ENCODE measurements at regions not wholly inside any gene's neighbourhood (a gene's known extent, or its start where the extent isn't known, plus 50 kb on each side); places are given as distances from the start of the nearest gene placed in this dataset.
"Not testable (repeated sequence)": the region's sequence is repeated elsewhere in the genome, so short reads cannot be mapped to it uniquely, and the experiment has no call there.

DNA sequence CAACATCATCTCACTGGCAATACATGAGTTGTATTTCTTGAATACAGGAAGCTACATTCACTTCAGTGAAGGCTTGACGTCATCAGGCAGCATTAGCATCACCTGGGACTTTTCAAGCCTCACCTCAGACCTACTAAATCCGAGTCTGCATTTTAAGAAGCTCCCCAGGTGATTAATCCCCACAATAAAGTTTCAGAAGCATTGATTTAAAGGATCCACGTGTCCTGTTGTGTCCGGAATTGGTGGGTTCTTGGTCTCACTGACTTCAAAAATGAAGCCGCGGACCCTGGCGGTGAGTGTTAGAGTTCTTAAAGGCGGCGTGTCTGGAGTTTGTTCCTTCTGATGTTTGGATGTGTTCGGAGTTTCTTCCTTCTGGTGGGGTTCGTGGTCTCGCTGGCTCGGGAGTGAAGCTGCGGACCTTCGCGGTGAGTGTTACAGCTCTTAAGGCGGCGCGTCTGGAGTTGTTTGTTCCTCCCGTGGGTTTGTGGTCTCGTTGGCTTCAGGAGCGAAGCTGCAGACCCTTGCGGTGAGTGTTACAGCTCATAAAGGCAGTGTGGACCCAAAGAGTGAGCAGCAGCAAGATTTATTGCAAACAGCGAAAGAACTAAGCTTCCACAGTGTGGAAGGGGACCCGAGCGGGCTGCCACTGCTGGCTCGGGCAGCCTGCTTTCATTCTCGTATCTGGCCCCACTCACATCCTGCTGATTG is 121.3 kb upstream of the ANKH start:
- not testable (repeated sequence) for H3K9me3 ChIP-seq (ENCODE audit: low read depth, low read length); H3K27me3 ChIP-seq (ENCODE audit: insufficient read depth, low read length)
- peaks cover 22% of the 10 kb centered on the region for H3K4me1 ChIP-seq (ENCODE audit: insufficient read depth, low read length)
- peak overlapping the region; percentile 55 for H3K4me3 ChIP-seq (ENCODE audit: low read length)

DNA sequence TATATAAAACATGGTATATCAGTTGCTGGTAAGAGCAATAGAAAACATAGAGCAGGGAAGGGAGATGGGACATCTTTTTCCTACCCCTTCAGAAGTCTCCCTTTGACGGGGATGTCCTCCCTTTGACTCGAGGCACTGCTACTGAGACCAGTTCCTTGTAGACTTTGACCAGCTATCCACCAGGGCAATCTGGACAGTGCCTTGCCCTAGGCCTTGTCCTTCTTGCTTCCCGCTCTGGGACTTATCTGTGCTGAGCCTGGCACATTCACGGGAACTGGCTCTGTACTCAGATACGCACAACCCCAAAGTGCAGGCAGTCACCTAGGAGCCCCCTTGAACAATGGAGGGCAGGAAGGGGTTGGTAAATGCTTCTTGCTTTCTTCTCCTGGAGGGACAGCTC is 116.6 kb upstream of the ANKH start:
- Histone ChIP-seq H3K4me1 (ENCODE audit: insufficient read depth, low read length) (peaks cover 20% of the 10 kb centered on the region), H3K9me3 (ENCODE audit: low read depth, low read length) (no peaks in the 10 kb centered on the region), H3K27me3 (ENCODE audit: insufficient read depth, low read length) (no peaks in the 10 kb centered on the region), H3K4me3 (ENCODE audit: low read length) (no peak overlapping the region)

DNA sequence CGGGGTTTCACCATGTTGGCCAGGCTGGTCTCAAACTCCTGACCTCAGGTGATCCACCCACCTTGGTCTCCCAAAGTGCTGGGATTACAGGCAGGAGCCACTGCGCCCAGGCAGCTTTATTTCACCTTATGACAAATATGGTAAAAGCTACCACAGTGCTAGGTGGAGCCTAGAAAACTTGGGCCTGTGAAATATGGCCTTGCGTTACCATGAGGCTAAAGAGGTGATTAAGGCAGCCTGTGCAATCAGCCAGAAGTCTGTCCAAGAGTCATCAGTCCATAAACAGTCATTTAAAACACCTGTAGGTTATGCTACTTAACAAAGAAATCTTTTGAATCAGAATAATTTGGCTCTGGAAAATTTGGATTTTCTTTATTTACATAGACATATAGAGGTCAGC is 114.8 kb upstream of the ANKH start:
- Histone ChIP-seq H3K4me3 (ENCODE audit: low read length) (no peak overlapping the region), H3K9me3 (ENCODE audit: low read depth, low read length) (no peaks in the 10 kb centered on the region)

DNA sequence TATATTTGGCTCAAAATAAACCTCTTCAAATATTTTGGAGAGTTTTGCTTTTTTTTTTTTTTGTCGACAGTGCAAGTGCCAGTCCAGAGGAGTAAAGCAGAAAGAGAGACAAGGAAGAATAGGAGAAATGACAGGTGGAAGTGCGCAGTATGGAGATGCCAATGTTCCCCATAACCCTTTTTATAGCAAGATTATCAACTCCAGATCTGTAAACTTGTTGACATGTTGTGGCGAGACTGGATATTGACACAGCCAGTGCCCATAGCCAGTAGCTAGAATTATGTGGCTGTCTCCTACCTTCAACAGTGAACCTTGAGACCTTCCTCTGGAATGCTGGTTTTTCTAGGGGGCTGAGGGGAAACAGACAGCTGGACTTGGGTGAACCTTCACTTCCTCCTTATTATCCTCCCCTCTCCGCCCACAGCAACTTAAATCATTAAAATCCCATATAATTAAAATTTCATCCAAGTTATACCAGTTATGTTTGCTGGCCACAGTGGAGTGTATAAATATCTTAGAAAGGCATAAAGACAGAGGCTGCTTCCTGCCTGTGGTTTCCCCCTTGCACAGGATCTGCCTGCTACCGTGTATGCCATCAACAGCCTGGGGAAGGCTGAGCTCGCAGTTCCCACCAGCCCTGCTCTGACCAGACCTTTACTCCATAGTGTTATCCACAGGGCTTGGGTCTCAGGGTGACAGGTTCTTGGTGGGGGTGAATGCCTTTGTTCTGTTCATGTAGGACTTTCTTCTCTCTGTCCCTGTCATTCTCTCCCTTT is 112.3 kb upstream of the ANKH start:
- H3K4me1 ChIP-seq (ENCODE audit: insufficient read depth, low read length) = peaks cover 11% of the 10 kb centered on the region
- H3K4me3 ChIP-seq (ENCODE audit: low read length) = no peak overlapping the region
- H3K9me3 ChIP-seq (ENCODE audit: low read depth, low read length) = no peaks in the 10 kb centered on the region
- H3K27me3 ChIP-seq (ENCODE audit: insufficient read depth, low read length) = no peaks in the 10 kb centered on the region

More for the DNA sequence above, 114.8 kb upstream of the ANKH start:
- Histone ChIP-seq H3K27me3 (ENCODE audit: insufficient read depth, low read length) (no peaks in the 10 kb centered on the region), H3K4me1 (ENCODE audit: insufficient read depth, low read length) (peaks cover 11% of the 10 kb centered on the region)

DNA sequence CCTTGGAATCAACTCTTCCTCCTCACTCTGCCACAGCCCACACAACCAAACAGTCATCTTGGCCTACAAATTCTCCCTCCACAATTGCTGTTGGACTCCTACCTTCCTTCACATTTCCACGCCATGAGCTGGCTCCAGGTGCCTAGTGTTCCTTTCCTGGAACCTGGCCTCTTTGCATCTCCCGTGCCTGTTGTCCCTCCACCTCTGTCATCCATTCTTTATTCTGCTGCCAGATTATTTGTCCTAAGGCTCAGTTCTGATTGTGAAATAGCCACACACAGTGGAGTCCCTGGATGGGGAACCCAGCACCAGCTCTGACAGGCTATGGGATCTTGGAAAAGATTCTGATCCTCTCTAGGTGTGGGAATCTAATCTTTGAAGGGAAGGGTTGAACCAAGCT is 109.1 kb upstream of the ANKH start:
- Histone ChIP-seq H3K4me3 (ENCODE audit: low read length) (no peak overlapping the region), H3K27me3 (ENCODE audit: insufficient read depth, low read length) (no peaks in the 10 kb centered on the region), H3K9me3 (ENCODE audit: low read depth, low read length) (no peaks in the 10 kb centered on the region), H3K4me1 (ENCODE audit: insufficient read depth, low read length) (peaks cover 11% of the 10 kb centered on the region)

DNA sequence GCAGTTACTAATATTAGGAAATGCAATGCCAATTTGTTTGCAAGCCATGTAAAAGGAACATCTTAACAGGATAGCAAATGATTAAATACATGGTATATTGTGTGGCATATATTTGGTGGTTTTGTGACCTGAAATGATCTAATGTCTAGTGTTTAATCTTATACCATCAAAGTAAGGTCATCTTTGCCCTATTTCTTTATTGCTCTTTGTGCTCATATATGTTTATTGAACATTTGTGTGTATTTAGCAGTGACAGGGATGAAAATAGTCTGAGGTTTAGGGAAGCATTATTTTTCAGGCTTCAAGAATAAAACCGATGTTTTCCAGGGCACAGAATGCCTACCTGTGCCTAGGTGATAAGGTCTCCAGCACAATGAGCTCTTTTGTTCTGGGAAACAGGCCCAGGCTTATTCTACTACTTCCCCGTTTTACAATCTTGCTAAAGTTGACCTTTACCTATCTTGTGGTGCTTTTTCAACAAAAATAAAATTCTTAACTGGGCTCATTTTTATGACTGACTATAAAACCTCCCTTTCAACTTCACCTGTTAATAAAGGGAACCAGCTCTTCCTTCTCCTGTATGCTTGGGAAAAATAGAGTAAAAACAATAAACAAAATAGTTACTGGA is 105.6 kb upstream of the ANKH start:
- Histone ChIP-seq H3K4me1 (ENCODE audit: insufficient read depth, low read length) (no peaks in the 10 kb centered on the region), H3K9me3 (ENCODE audit: low read depth, low read length) (no peaks in the 10 kb centered on the region), H3K4me3 (ENCODE audit: low read length) (no peak overlapping the region), H3K27me3 (ENCODE audit: insufficient read depth, low read length) (no peaks in the 10 kb centered on the region)

DNA sequence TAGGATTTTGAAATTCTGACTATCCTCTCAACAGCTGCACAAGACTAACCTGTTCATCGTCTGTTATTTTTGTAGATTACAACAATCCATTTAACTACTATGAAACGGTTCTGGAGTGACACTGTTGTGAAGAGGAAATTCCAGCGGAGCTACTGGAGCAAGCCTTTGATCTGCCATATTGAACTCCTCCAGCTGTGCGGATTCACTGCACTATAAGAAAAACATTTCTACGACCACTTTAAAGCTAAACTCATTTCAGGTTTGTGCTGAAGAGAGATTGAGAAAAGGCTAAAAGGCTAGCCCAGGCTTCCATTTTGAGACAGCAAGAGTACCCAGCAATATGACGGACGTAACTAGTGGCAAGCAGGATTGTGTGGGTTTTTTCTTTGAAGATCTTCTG is 104.9 kb upstream of the ANKH start:
- Histone ChIP-seq H3K4me3 (ENCODE audit: low read length) (no peak overlapping the region), H3K9me3 (ENCODE audit: low read depth, low read length) (no peaks in the 10 kb centered on the region), H3K27me3 (ENCODE audit: insufficient read depth, low read length) (no peaks in the 10 kb centered on the region), H3K4me1 (ENCODE audit: insufficient read depth, low read length) (no peaks in the 10 kb centered on the region)

DNA sequence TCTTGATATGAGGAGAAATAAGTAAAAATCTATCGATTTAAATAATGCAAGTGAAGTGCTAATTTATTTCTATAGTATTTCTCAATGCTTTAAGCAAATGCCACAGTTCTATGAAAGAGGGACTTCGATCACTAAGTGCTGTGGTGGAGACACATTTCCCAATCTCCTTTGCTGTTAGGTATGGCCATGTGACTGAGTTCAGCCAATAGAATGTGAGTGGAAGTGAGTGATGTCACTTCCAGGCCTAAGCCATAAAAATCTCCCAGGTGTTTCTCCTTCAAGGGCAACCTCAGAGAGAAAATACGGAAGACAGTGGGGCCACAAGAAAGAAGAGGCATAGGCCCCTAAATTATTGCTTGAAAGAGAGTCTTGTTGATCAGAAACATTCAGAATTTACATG is 100.3 kb upstream of the ANKH start:
- H3K27me3 ChIP-seq (ENCODE audit: insufficient read depth, low read length) = no peaks in the 10 kb centered on the region
- no peaks in the 10 kb centered on the region for H3K9me3 ChIP-seq (ENCODE audit: low read depth, low read length)
- H3K4me3 ChIP-seq (ENCODE audit: low read length) = no peak overlapping the region
- no peaks in the 10 kb centered on the region for H3K4me1 ChIP-seq (ENCODE audit: insufficient read depth, low read length)

DNA sequence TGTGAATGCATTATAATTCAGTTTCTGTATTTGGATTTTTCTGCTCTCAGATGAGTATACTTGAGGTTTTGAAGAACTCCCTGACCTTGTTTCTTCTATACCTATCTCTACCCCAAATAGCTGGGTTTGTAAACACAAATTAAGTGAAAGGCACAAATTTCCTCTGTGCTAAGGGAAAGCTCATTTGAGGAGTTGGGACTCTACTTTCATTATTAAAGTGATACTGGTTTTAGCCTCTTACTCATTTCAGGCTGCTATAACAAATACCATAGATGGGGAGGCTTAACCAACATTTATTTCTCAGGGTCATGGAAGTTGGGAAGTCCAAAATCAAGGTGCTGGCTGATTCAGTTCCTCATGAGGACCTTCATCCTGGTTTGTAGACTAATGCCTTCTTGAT is 97.2 kb upstream of the ANKH start:
- Histone ChIP-seq H3K27me3 (ENCODE audit: insufficient read depth, low read length) (no peaks in the 10 kb centered on the region), H3K4me1 (ENCODE audit: insufficient read depth, low read length) (no peaks in the 10 kb centered on the region), H3K4me3 (ENCODE audit: low read length) (no peak overlapping the region), H3K9me3 (ENCODE audit: low read depth, low read length) (no peaks in the 10 kb centered on the region)

DNA sequence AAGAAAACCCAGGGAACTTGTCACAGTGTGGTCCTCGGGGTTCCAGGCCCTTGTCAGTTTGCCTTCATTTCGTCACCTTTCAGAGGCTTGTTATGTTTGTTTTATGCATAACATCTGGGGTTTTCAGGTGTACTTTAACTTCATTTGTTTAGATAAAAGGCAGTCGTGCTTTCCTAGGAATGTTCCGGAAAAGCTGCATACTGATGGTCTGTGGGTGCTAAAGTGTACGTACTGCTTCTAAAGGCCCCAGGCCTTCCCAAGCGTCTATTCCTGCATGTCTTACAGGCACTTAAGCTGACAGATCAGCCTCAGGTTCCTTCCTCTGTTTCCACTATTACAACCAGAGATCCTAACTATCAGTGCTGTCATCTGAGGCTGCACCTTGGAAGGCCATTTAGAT is 95.6 kb upstream of the ANKH start:
- Histone ChIP-seq H3K9me3 (ENCODE audit: low read depth, low read length) (no peaks in the 10 kb centered on the region), H3K4me3 (ENCODE audit: low read length) (no peak overlapping the region), H3K4me1 (ENCODE audit: insufficient read depth, low read length) (no peaks in the 10 kb centered on the region), H3K27me3 (ENCODE audit: insufficient read depth, low read length) (no peaks in the 10 kb centered on the region)

DNA sequence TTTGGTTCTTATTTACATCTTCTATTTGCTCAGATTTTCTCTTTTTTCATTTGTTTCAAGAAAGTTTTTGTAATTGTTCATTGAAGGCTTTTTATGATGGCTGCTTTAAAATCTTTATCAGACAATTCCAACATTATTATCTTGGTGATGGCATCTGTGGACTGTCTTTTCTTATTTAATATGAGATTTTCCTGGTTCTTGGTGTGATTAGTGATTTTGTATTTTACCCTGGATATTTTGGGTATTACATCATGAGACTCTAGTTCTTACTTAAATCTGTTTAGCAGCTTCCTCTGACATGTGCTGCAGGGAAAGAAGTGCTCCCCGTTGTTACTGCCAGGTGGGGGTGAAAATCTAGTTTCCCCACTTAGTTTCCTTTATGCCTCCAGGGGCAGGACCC is 94.2 kb upstream of the ANKH start:
- H3K9me3 ChIP-seq (ENCODE audit: low read depth, low read length) = no peaks in the 10 kb centered on the region

DNA sequence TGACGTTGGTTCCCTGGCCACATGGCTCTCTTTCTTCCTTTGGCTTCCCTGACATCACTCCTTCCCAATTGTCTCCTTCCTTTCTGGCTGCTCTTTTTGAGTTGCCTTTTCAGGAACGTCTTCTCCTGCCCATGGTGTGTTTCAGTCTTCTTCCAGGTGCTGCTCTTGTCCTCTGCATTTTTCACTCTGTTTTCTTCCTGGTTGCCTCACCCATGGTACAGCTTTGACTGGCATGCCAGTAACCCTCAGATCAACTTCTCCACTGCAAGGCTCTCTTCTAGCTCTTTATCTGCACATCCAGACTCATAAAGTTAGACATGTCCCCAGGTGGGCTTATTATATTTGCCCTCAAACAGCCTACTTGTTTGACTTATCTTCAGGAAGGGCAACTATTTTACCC is 91.0 kb upstream of the ANKH start:
- Histone ChIP-seq H3K4me1 (ENCODE audit: insufficient read depth, low read length) (no peaks in the 10 kb centered on the region), H3K27me3 (ENCODE audit: insufficient read depth, low read length) (no peaks in the 10 kb centered on the region), H3K4me3 (ENCODE audit: low read length) (no peak overlapping the region), H3K9me3 (ENCODE audit: low read depth, low read length) (no peaks in the 10 kb centered on the region)

More for the DNA sequence above, 94.2 kb upstream of the ANKH start:
- Histone ChIP-seq H3K27me3 (ENCODE audit: insufficient read depth, low read length) (no peaks in the 10 kb centered on the region), H3K4me3 (ENCODE audit: low read length) (no peak overlapping the region), H3K4me1 (ENCODE audit: insufficient read depth, low read length) (no peaks in the 10 kb centered on the region)

DNA sequence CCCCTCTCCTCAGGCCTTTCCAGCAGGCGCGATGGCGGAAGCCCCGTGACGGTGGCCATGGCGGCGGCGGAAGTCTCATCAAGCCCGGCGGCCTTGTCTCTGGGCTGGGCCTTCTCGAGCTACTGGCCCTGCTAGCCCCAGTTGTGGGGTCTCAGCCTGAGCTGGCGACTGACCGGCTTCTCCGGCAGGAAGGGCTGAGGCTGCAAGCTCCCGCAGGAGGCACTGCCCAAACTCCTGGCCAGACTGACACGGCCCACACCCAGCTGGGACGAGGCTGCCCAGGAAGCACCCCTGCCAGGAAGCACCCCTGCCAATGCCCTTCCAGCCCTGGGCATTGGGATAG is 88.5 kb upstream of the ANKH start:
- Histone ChIP-seq H3K4me3 (ENCODE audit: low read length) (no peak overlapping the region), H3K27me3 (ENCODE audit: insufficient read depth, low read length) (no peaks in the 10 kb centered on the region), H3K4me1 (ENCODE audit: insufficient read depth, low read length) (peaks cover 3% of the 10 kb centered on the region), H3K9me3 (ENCODE audit: low read depth, low read length) (no peaks in the 10 kb centered on the region)

DNA sequence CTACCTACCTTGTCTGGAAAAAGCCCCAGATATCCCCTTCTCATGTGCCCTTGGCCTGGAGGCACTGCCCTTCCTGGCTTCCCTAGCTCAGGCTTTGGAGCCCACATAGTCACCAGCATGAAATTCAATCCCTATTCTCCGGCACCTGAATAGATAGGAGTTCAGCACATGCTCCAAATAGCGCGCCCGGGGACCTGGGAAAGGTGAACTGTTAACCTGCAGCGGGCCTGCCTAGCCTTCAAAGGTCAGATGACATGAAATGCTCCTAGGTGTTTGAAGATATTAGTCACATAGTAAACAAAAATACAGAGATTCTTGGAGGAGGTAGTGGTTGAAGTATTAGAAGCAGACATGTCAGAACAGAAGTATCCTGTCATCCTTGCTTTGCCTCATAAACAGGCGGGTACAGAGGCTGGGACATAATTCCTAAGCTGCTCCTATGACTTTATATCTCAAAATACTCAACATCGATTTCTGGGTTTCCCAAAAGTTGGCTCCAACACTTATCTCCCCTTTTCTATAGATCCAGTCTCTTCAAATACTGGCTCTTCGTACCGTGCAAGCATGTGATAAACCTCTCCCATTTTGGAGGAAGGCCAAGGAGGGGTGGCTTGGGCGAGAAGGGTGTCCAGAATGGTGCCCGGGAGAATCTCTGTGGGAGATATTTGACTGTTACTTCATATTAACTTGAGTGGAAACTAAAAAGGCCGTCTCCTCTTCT is 88.0 kb upstream of the ANKH start:
- Histone ChIP-seq H3K4me3 (ENCODE audit: low read length) (no peak overlapping the region), H3K9me3 (ENCODE audit: low read depth, low read length) (no peaks in the 10 kb centered on the region), H3K4me1 (ENCODE audit: insufficient read depth, low read length) (peaks cover 3% of the 10 kb centered on the region), H3K27me3 (ENCODE audit: insufficient read depth, low read length) (no peaks in the 10 kb centered on the region)

DNA sequence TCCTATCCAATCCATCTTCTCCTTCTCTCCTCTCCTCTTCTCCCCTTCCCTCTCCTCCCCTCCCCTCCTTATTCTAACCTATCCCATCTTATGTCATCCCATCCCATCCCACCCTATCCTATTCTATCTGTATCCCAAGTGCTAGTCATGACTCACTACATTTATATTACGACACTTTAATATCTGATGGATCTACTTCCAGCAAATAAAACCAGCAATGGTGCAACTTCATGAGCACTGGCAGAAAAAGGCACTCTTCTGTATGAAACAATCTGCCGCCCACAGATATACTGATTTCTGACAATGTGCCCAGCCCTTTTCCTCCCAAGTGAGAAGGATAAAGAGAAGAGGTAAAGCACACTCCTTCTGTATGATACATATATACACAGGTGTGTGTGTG is 86.6 kb upstream of the ANKH start:
- Histone ChIP-seq H3K4me1 (ENCODE audit: insufficient read depth, low read length) (peaks cover 3% of the 10 kb centered on the region), H3K4me3 (ENCODE audit: low read length) (no peak overlapping the region), H3K9me3 (ENCODE audit: low read depth, low read length) (no peaks in the 10 kb centered on the region), H3K27me3 (ENCODE audit: insufficient read depth, low read length) (no peaks in the 10 kb centered on the region)
